SK-N-SH (cell line): ENCODE measurements at regions not wholly inside any gene's neighbourhood (a gene's known extent, or its start where the extent isn't known, plus 50 kb on each side); places are given as distances from the start of the nearest gene placed in this dataset.

Experiments
- CTCF ChIP-seq: fragments of 200-600 bp; sonication (generic); IDR thresholded peaks from 2 replicates; pipeline ENCODE4 v1.6.1; 2017; ENCODE audit warnings: antibody characterized with exemption, mild to moderate bottlenecking, moderate library complexity
- FOXJ3 ChIP-seq: sonication (generic); formaldehyde crosslinking; IDR thresholded peaks from 2 replicates; pipeline ENCODE4 v1.5.1; 2020; ENCODE audit warnings: mild to moderate bottlenecking, missing genetic modification reagents
- IRF3 ChIP-seq: fragments of 150-350 bp; IDR thresholded peaks from 2 replicates; pipeline ENCODE4 v1.6.1; 2016; ENCODE audit warnings: mild to moderate bottlenecking, low read depth, low read length
- NFIC ChIP-seq: IDR thresholded peaks from 2 replicates; pipeline ENCODE4 v1.4.0; 2012; ENCODE audit warnings: borderline replicate concordance
- TAF1 ChIP-seq: IDR thresholded peaks from 2 replicates; pipeline ENCODE4 v1.6.1; 2012; ENCODE audit warnings: low read depth, mild to moderate bottlenecking, low read length, moderate library complexity, borderline replicate concordance

- no peak for TF ChIP-seq TAF1
- no peak for TF ChIP-seq NFIC
- no peak for TF ChIP-seq CTCF
- TF ChIP-seq IRF3 = no peak
- no peak for TF ChIP-seq FOXJ3 (CRISPR knock-in tag)
These were observed 103.2 kb upstream of the PRICKLE1 start for GRCh38 chr12:42692749-42693148.
